ENCODE measurements at regions not wholly inside any gene's neighbourhood (a gene's known extent, or its start where the extent isn't known, plus 50 kb on each side); places are given as distances from the start of the nearest gene placed in this dataset.

- POLR2A ChIA-PET: no interaction called here
- CTCF ChIA-PET: no interaction called here
Measured at GRCh38 chr11:71081704-71082230, 170.6 kb downstream of the SHANK2 start.

- CTCF ChIA-PET: no interaction called here
- POLR2A ChIA-PET: no interaction called here
Measured at GRCh38 chr11:71080239-71081097, 171.9 kb downstream of the SHANK2 start.

GRCh38 chr11:71079795-71080194, 172.6 kb downstream of the SHANK2 start:
- CTCF ChIA-PET: no interaction called here
- POLR2A ChIA-PET: no interaction called here

GRCh38 chr11:71078482-71078881, 173.9 kb downstream of the SHANK2 start:
- CTCF ChIA-PET: interaction anchor here (0.7 kb wide), 1 partner anchor 323 kb away, joined by 3 read pairs; no protein-coding TSS in a partner anchor
- POLR2A ChIA-PET: no interaction called here

GRCh38 chr11:71076525-71077304, 175.7 kb downstream of the SHANK2 start:
- POLR2A ChIA-PET: no interaction called here
- CTCF ChIA-PET: no interaction called here

- POLR2A ChIA-PET: no interaction called here
- CTCF ChIA-PET: no interaction called here
Measured at GRCh38 chr11:71075871-71076420, 176.4 kb downstream of the SHANK2 start.

- CTCF ChIA-PET: no interaction called here
- POLR2A ChIA-PET: no interaction called here
Measured at GRCh38 chr11:71075116-71075720, 177.2 kb downstream of the SHANK2 start.

GRCh38 chr11:71071736-71072509, 180.5 kb downstream of the SHANK2 start:
- ChIA-PET POLR2A (no interaction called here), CTCF (no interaction called here)

- POLR2A ChIA-PET: no interaction called here
- CTCF ChIA-PET: no interaction called here
Measured at GRCh38 chr11:71070490-71071453, 181.6 kb downstream of the SHANK2 start.

GRCh38 chr11:71068963-71069362, 183.4 kb downstream of the SHANK2 start:
- POLR2A ChIA-PET: no interaction called here
- CTCF ChIA-PET: no interaction called here

GRCh38 chr11:71067753-71068152, 184.6 kb downstream of the SHANK2 start:
- ChIA-PET CTCF (no interaction called here), POLR2A (no interaction called here)

- ChIA-PET POLR2A (no interaction called here), CTCF (no interaction called here)
Measured at GRCh38 chr11:71066311-71066710, 186.1 kb downstream of the SHANK2 start.

GRCh38 chr11:71065841-71066240, 186.5 kb downstream of the SHANK2 start:
- ChIA-PET CTCF (no interaction called here), POLR2A (no interaction called here)

- CTCF ChIA-PET: no interaction called here
- POLR2A ChIA-PET: no interaction called here
Measured at GRCh38 chr11:71064702-71065515, 187.5 kb downstream of the SHANK2 start.

- ChIA-PET CTCF (no interaction called here), POLR2A (no interaction called here)
Measured at GRCh38 chr11:71064183-71064582, 188.2 kb downstream of the SHANK2 start.

GRCh38 chr11:71063129-71063528, 189.2 kb downstream of the SHANK2 start:
- CTCF ChIA-PET: no interaction called here

GRCh38 chr11:71062199-71062598, 190.2 kb downstream of the SHANK2 start:
- POLR2A ChIA-PET: no interaction called here

More at GRCh38 chr11:71063129-71063528, 189.2 kb downstream of the SHANK2 start:
- POLR2A ChIA-PET: no interaction called here

GRCh38 chr11:71060391-71060791, 192.0 kb downstream of the SHANK2 start:
- CTCF ChIA-PET: no interaction called here
- POLR2A ChIA-PET: no interaction called here

More at GRCh38 chr11:71062199-71062598, 190.2 kb downstream of the SHANK2 start:
- CTCF ChIA-PET: no interaction called here
